GM18951 (cell line): ENCODE measurements at regions not wholly inside any gene's neighbourhood (a gene's known extent, or its start where the extent isn't known, plus 50 kb on each side); places are given as distances from the start of the nearest gene placed in this dataset.
"Not testable (repeated sequence)": the region's sequence is repeated elsewhere in the genome, so short reads cannot be mapped to it uniquely, and the experiment has no call there.

Experiments
- POLR2A ChIP-seq: IDR thresholded peaks from 4 replicates; pipeline ENCODE4 v1.6.1; 2011; ENCODE audit warnings: mild to moderate bottlenecking; ENCODE audit not compliant: insufficient read length, insufficient read depth; ENCODE audit errors: extremely low read depth
- in situ Hi-C: fragments of 300-500 bp; cut with MboI; formaldehyde crosslinking; loops from one replicate; pipeline ENCODE4 v1.12.0; 2022; ENCODE audit warnings: low sequenced_read_pairs, mixed read lengths, inconsistent platforms; ENCODE audit not compliant: unreplicated experiment

DNA sequence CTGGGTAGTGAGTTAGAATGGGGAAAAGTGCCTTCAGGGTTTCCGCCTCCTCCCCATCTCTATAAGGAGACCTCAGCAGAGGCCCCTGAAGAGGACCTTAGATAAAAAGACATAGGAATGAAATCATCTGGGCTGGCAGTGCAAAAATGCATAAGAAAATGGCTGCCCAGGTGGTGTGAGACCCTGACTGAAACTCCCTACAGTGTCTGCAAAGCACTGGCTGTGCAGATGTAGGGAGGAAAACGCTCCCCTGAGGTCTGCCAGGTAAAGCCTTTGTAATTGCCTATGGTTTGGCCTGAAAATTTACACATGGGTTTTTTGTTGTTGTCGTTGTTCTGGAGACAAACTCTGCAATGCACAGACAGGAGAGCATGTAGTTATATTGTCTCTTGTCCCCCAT, 128.1 kb upstream of the VWC2 start:
- in situ Hi-C loops = loop anchor here (10.0 kb wide), 1 partner anchor 150 kb away; no protein-coding TSS in a partner anchor

GRCh38 chr7:49660170-49660783, 113.2 kb upstream of the VWC2 start:
- in situ Hi-C loops = no loop called here
- TF ChIP-seq POLR2A = no peak

More for the DNA sequence above, 128.1 kb upstream of the VWC2 start:
- TF ChIP-seq POLR2A = no peak

DNA sequence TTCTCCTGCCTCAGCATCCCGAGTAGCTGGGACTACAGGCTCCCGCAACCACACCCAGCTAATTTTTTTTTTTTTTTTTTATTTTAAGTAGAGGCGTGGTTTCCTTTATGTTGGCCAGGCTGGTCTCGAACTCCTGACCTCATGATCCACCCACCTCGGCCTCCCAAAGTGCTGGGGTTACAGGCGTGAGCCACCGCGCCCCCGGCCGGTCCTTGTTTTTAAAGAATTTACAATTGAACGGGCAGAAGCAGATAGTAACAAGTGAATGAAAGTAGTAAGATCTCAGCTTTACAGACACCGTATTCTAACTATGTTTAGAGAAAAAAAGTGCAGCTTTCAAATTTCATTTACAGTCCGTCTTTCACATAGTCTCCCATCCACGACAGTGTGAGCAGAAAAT, 112.5 kb upstream of the VWC2 start:
- no peak for TF ChIP-seq POLR2A
- in situ Hi-C loops = no loop called here

- in situ Hi-C loops = not testable (repeated sequence)
Measured at GRCh38 chr7:49665963-49666362, 107.5 kb upstream of the VWC2 start.

- no peak for TF ChIP-seq POLR2A
- in situ Hi-C loops = no loop called here
Measured at GRCh38 chr7:49666764-49667163, 106.7 kb upstream of the VWC2 start.

- no peak for TF ChIP-seq POLR2A
- in situ Hi-C loops = no loop called here
Measured at GRCh38 chr7:49669285-49669684, 104.2 kb upstream of the VWC2 start.

GRCh38 chr7:49669692-49670260, 103.7 kb upstream of the VWC2 start:
- no peak for TF ChIP-seq POLR2A
- in situ Hi-C loops = no loop called here

DNA sequence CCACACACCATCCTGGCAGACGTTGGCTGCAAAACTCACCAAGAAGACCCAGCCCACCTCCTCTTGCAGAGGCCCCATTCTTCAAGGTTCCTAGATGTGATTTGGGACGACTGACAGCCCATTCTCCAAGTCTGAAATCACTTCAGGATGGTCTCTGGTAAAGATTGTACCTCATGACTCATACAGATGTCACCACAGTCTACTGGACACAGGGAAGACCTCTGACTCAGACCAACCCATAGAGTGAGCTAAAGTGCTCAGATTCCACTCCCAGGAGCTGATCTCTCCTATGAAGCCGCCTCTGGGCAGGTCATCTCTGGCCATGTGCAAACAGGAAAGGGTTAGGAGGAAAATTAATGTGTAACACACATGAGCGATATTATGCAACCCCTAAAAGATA, 102.4 kb upstream of the VWC2 start:
- in situ Hi-C loops = no loop called here
- TF ChIP-seq POLR2A = no peak

DNA sequence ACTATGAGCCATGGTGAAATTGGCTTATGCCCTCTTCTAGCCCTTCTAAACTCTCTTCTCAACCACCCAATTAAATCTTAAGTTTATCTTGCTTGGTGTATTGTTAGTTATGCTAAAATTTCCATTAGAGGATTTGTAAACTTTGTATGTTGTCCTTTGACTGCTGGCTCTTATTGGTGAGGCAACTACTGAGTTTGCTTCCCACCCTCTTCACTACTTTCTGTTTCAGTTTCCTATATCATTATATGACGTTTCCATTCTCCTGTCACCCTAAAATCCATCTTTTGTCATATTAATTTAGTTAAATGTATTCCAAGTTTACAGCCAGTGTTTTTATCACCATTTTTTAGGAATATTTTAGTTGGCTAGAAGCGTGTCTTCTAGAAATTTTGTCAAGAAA, 80.9 kb upstream of the VWC2 start:
- in situ Hi-C loops = no loop called here
- no peak for TF ChIP-seq POLR2A

DNA sequence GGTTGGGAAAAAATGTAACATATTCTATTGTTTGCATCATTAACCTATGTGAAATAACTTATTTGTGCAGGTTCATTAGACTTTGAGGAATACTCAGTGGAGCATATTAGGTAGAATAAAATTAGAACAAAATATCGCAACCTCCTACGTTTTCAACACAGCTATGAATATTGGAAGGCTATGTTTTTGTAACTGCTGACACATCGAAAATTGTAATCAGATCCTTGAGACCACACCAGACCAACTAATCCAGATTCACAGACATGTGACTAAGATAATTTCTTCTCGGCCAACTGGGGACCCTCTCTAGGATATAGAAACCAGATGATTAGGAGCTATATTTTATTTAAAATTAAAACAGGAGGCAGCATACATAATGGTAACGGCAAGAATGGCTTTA, 77.5 kb upstream of the VWC2 start:
- in situ Hi-C loops = no loop called here
- TF ChIP-seq POLR2A = no peak

GRCh38 chr7:49700841-49701240, 72.6 kb upstream of the VWC2 start:
- TF ChIP-seq POLR2A = no peak
- in situ Hi-C loops = no loop called here

DNA sequence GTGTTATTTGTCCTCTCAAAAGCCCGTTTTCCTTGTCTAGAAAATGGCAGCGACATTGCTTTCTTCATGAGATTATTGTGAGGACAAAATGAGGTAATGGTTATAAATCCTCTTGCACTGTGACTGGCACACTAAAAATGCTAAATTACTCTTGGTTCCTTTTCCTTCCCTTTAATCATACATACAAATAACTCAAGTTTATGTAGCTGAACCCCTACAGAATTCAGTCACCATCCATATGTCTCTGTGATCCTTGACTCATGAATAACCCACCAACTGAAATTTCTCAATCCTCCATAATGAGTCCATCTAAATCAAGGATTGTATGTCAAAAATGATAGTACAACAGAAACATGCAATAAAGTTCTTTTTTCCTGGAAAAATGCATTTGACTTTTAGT, 71.3 kb upstream of the VWC2 start:
- in situ Hi-C loops = no loop called here
- TF ChIP-seq POLR2A = no peak

DNA sequence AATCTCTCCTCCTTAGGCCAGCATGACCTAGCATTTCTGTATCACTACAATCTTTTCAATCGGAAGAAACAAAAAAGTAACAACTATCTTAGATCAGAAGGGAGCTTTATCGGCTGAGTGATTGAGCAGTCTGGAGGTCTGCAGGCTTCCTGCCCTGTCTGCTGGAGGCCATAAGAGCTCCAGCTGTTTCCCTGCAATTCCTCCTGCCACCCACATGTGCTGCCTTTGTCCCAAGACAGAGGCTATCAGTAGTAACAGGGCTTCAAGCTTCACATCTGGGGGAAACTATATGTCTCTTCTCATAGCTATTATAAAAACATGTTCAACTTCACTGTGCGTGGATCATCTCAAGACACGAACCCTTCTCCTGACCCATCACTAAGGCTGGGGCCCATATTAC, 70.1 kb upstream of the VWC2 start:
- no peak for TF ChIP-seq POLR2A
- in situ Hi-C loops = no loop called here

DNA sequence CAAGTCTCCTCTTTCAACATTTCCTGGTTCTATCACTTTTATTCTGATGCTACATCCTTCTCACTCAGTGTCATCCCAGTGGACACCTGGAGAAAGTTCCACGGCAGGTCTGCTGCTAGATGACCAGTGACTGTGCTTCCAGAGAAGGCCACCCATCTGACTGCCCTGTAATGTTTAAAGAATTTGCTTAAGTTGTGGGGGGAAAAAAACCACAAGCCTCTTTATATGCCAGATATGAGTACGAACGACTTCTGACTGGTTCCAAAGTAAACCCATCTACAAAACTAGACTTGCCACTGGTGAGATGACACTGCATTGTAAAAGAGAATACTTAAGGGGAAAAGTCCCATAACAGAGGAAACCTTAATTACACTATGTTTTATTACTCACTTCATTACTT, 69.6 kb upstream of the VWC2 start:
- no peak for TF ChIP-seq POLR2A
- in situ Hi-C loops = no loop called here

DNA sequence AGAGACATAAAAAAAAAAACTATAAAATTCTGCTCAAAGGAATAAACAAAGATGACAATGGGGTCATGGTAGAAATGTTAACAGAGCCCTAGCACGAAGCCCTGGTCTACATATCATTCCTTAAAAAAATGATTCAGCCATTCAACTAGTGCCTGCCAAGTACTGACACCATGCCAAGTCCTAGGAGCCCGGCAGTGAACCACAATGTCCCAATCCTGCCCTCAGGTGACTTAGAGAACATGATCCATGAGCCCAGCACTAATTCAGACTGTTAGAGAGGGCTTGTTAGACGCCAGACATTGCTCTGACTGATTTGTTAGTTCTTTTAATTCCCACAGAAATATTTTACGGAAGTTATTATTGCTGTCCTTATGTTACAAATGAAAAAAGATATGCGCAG, 67.3 kb upstream of the VWC2 start:
- no peak for TF ChIP-seq POLR2A
- in situ Hi-C loops = no loop called here
